ENCODE measurements at regions not wholly inside any gene's neighbourhood (a gene's known extent, or its start where the extent isn't known, plus 50 kb on each side); places are given as distances from the start of the nearest gene placed in this dataset.

DNA sequence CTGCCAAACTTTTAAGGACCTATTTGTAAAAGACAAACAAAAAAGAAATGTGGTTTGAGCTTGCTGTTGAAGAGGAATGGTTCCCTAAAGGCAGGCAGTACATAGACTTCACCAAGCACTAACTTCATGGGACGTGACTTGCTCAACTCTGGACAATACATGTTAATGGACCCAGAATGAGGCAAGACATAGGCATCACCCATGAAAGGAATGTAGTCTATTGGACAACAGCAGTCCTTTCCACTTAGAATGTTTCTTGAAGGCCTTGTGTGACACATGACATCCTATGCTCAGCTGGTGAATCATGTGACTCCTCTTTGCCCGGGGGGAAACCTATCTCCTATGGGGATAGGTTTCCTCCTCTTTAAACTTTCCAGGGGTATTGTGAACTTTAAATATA, 246.4 kb upstream of the BLID start:
- Histone ChIP-seq H3K79me2 (ENCODE audit: control insufficient read depth, insufficient read depth, low read length) (no peaks in the 10 kb centered on the region), H3K9me1 (ENCODE audit: control insufficient read depth, insufficient read depth, low read length) (no peaks in the 10 kb centered on the region), H3K9ac (ENCODE audit: insufficient read depth in 1 of 2, low read depth in 2 of 2, low read length in 2 of 2) (no peak overlapping the region), H2AFZ (ENCODE audit: low read depth, low read length) (no peak overlapping the region), H4K20me1 (replicated peaks; ENCODE audit: control insufficient read depth, insufficient read depth, low read length) (no peaks in the 10 kb centered on the region), H3K4me2 (ENCODE audit: insufficient read depth, low read length) (no peak overlapping the region), H3K4me1 (replicated peaks in 1 of 2; ENCODE audit: control insufficient read depth in 2 of 2, insufficient read depth in 2 of 2, low read length in 2 of 2) (no peaks in the 10 kb centered on the region), H3K27me3 (ENCODE audit: control insufficient read depth in 2 of 2, insufficient read depth in 2 of 2, low read length in 2 of 2) (no peaks in the 10 kb centered on the region), H3K9me3 (replicated peaks; ENCODE audit: control insufficient read depth, insufficient read depth, low read depth, low read length) (no peaks in the 10 kb centered on the region), H3K4me3 (no peak overlapping the region), H3K27ac (ENCODE audit: extremely low read depth, low read depth, low read length) (no peak overlapping the region), H3K36me3 (ENCODE audit: control insufficient read depth, insufficient read depth, low read length) (no peaks in the 10 kb centered on the region)
- TF ChIP-seq ZNF134 (CRISPR knock-in tag; conservative IDR thresholded peaks at IDR 0.05) (no peak), CBX5 (IDR thresholded peaks at IDR 0.05; ENCODE audit: borderline replicate concordance, low read depth) (no peak), TRIM24 (IDR thresholded peaks at IDR 0.05) (no peak), FOXK2 (conservative IDR thresholded peaks at IDR 0.05 in 1 of 2, IDR thresholded peaks at IDR 0.05 in 1 of 2; ENCODE audit: low read depth in 2 of 2) (no peak), TCF7 (IDR thresholded peaks at IDR 0.05; ENCODE audit: borderline replicate concordance) (no peak), CBX8 (IDR thresholded peaks at IDR 0.05; ENCODE audit: borderline replicate concordance, extremely low read depth, low read depth, low read length, poor library complexity, severe bottlenecking) (no peak), ZNF592 (IDR thresholded peaks at IDR 0.05) (no peak), ZNF512 (tag; IDR thresholded peaks at IDR 0.05) (no peak), HDAC6 (IDR thresholded peaks at IDR 0.05; ENCODE audit: low read depth, low read length) (no peak), POLR2B (IDR thresholded peaks at IDR 0.05; ENCODE audit: low read depth, partially characterized antibody) (no peak), TGIF2 (CRISPR knock-in tag; IDR thresholded peaks at IDR 0.05) (no peak)
- TF ChIP-seq, protein P1, sequence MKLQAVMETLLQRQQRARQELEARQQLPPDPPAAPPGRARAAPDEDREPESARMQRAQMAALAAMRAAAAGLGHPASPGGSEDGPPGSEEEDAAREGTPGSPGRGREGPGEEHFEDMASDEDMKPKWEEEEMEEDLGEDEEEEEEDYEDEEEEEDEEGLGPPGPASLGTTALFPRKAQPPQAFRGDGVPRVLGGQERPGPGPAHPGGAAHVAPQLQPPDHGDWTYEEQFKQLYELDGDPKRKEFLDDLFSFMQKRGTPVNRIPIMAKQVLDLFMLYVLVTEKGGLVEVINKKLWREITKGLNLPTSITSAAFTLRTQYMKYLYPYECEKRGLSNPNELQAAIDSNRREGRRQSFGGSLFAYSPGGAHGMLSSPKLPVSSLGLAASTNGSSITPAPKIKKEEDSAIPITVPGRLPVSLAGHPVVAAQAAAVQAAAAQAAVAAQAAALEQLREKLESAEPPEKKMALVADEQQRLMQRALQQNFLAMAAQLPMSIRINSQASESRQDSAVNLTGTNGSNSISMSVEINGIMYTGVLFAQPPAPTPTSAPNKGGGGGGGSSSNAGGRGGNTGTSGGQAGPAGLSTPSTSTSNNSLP (IDR thresholded peaks at IDR 0.05; ENCODE audit: borderline replicate concordance, low read depth, low read length), result no peak
- BruUV-seq (replicated peaks), result no TSS peak
- no peak for FAIRE-seq
- WGBS (ENCODE audit: insufficient coverage, low coverage, missing lambda C conversion rate), result 0% methylated on average over 2 of the region's 2 CpGs
- DNase-seq (ENCODE audit: extremely low read depth in 1 of 4, low spot score in 3 of 4), result no peak
- intact Hi-C loops (cut with micrococcal nuclease), result no loop called here
- POLR2A ChIA-PET, result no interaction called here
- in situ Hi-C loops (cut with MboI), result no loop called here
- CTCF ChIA-PET (ENCODE audit: low intra/inter-chr PET ratio), result no interaction called here
- no peak for ATAC-seq

Data from K562 (cell line).